GM21390 (cell line): ENCODE measurements at regions not wholly inside any gene's neighbourhood (a gene's known extent, or its start where the extent isn't known, plus 50 kb on each side); places are given as distances from the start of the nearest gene placed in this dataset.

Experiments
- ATAC-seq: cut with Tn5 transposase; IDR thresholded peaks from one replicate; pipeline ENCODE4 v1.9.1; 2021; ENCODE audit not compliant: unreplicated experiment

DNA sequence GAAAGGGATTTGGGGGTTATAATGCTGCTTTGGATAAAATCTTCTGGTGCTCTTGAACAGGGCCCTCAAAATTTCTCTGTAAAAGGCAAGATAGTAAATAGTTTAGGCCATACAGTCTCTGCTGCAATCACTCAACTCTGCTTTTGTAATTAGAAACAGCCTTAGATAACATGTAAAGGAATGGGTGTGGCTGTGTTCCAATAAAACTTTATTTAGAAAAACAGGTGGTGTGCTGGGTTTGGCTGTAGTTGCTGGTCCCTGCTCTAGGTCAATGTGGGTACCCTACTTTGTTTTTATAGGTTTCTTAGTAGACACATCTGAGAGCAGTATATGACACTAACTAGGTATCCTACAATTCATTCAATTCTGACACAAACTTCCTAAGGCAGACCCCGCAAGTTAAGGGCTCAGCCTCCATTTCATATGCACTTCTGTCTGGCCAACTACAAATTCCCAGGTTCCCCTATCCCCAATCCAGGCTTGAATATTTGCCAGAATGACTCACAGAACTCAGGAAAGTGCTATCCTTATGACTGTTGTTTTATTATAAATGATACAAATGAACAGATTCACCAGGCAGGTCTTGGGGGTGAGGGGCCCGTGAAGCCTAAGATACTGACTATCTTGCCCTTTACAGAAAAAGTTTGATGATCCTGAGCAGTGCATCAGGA, 349.9 kb downstream of the RPS24 start:
- ATAC-seq, result no peak

DNA sequence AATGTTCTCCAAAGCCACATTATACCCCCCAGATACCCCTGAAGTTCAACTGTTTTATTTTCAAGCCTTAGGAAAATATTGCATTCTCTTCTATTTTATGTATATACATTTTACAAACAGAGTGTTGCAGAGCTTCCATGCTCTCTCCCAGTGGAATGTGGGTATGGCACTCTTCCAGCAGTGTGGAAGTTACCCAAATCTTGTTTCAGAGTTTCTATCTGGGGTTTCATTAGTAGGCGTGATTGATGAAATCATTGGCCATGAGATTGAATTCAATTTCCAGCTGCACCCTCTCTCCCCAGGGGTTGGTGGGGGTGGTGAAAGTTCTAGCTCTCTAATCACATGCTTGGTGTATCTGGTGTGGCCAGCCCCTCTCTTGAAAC, 350.4 kb downstream of the RPS24 start:
- ATAC-seq, result no peak

DNA sequence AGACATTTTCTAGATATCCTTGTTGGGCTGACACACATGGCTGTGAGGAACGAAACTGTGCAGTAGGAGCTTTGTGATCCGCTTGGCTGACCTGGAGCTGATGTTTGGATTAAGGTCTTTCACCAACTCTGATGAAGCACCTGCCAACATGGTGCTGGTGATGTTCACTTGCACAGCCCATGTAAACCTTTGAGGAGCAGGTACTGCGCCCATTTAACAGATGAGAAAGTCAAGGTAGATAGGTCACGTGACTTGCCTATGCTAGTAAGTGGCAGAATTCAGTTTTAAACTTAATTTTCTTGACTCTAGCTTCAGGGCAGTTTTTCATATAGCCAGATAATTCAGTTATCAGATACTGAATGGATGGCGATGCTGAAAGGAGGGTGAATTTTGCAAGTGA, 351.9 kb downstream of the RPS24 start:
- ATAC-seq, result no peak

DNA sequence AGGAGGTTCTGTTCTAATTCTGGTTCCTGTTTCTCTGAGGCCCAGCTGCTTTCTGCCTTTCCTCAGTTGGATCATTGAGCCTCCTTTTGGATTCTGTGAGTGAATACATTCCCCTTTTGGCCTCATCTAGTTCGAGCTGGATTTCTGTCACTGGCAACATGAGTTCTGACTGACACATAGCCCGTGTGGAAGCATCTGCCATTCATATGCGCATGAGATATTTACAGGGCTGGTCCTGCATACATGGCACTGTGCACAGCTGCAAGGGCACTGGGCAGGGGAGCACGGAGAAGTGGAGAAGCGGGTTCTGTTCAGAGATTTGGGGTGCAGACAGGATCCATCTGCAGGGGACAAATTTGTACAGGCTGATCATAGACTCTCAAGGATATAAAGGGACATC, 352.8 kb downstream of the RPS24 start:
- ATAC-seq, result no peak

DNA sequence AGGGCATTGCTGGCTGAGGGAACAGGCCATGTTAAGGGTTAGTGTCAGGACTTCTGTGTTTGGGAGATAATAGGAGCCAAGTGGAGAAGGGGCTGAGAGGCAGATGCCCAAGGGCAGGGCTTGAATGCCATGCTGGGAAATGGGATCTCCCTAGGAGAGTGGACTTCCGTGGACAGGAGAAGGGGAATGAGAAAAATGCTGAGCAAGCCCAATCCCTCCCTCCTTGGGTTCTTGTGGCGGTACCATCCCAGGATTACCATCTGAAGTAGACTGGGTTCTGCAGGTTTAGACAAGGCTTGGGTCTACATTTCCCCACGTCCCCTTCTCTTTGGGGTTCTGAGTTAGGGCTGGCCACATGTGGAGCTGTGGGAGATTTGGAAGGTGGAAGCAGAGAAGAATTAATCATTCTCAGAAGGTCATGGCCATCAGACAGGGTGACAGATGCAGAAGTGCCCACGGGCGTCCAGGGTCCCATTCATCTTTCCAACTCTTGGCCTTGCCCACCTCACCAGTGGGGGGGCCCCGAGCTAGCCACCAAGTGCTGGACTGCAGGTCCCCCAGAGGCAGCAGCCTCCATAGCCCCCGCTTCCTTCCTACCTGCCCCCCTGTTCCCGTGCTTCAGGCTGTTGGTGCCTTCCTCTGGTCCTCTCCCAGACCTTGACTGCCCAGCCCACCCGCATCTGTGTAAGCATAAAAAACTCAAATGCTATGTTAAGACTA, 354.8 kb downstream of the RPS24 start:
- ATAC-seq, result no peak

DNA sequence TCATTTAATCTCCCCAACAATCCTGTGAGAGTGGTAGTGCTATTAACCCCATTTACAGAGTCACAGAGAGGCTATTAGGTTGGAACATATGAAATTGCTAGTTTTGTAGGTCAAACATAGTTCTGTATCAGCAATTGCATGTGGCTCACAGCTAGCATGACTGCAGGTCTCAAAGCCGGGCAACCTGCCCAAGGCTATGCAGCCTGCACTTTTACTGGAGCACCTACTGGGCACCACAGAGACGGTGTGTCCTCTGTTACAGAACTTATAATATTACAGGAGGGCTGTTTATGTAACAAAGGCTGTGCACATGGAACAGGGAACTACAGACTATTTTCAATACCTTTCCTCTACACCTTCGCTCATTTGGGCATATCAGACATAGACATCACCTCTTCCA, 355.8 kb downstream of the RPS24 start:
- ATAC-seq, result no peak

DNA sequence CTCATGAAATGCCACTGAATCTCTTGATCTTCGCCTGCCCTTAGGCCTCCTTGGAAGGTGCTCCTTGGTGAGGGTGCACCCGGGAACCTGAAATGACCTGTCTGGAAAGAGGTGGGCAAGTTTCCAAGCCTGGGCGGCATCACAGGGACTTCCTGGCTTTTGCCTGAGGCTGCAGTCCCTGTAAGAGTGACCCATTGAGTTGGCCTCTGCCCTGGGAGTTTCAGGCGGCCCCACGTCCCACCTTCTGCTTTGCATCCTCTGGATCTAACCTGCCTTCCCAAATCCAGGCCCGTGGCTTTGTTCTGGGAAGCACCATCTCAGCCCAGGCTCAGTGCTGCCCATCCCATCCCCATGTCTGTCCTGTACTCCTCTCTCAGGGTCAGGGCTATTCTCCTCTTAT, 356.4 kb downstream of the RPS24 start:
- ATAC-seq, result no peak

DNA sequence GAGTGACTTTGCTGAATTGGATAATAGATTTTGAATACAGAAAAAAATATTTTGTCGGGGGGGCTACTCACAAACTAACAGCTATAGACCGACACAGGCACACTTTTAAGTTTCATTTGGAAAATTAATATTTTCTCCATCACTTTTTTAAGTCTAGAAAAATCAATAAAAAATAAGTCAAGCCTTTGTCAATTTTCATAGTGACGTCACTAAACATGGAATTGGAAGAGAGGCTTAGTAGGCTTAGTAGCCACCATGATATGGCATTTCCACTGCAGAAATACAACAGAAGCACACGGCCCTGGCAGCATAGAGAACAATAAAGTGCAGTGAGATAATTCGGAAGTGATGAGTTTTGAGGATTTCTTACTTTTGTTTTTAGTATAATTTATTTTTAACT, 357.2 kb downstream of the RPS24 start:
- no peak for ATAC-seq

DNA sequence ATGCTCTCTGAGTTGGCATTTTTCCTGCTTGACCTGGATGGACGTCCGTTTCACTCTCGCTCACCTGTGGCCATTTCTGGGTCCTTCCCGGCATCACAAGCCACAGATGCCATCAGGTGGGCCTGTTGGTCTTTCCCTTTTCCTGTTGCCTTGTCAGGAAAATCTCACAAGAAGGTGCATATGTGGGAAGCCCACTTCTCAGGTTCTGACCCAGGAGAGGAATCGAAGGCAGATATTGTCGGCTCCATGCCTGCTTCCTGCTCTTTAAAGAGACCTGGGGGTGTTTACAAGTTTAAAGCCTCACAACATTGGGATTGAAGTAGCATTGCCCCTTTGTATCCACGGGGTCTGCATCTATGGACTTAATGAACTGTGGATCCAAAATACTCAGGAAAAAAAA, 357.9 kb downstream of the RPS24 start:
- no peak for ATAC-seq

DNA sequence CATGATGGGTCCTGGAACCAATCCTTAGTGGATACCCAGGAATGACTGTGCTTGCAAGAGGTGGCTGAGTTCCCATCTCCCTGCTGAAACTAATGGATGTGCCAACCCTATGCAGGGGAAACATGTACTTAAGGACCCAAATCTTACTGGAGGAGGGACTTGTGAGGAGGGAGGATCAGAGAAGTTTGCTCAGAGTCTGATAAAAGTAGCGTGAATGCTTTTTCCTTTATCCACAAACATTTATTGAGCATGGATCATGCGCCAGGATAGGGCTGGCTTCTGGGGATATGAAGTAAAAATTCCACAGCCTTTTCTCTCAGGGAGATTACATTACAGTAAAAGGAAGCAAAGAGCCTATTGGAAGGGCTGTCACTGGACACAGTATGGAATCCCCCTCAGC, 358.5 kb downstream of the RPS24 start:
- ATAC-seq, result no peak

DNA sequence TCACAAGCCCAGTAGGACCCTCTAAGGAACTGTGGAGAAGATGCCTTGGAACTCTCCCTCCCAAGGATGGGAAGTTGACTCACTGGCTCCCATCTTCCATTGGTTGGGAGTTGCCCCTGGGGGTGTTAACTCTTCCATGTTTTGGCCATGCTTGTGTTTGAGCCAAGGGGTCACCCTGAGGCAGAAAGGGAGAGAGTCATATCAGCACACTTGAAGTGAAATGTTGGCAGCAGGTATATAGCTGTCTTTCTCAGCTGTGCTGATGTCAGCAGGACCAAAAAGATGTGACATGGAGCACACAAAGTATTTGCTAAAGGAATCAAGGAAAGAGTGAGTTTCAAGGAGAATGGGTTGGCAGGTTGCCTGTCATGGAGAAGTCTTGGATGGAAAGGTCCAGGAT, 359.4 kb downstream of the RPS24 start:
- ATAC-seq, result no peak

DNA sequence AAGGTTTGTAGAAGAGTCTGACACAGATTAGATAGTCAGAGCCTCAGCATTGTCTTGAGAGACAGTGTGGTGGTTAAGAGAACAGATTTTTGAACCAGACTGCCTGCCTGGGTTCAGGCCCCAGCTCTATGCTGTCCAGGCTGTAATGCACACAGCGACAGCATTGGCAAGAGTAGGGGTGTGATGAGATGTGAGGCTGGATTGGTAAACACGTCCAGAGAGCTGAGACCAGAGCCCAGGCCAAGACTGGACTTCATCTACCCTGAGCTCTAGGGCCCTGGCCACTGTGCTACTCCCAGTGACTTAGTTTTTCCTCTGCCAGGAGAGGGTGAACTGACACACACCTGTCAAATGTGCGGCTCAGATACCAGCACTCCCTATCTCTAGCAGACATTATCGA, 360.4 kb downstream of the RPS24 start:
- ATAC-seq, result no peak

DNA sequence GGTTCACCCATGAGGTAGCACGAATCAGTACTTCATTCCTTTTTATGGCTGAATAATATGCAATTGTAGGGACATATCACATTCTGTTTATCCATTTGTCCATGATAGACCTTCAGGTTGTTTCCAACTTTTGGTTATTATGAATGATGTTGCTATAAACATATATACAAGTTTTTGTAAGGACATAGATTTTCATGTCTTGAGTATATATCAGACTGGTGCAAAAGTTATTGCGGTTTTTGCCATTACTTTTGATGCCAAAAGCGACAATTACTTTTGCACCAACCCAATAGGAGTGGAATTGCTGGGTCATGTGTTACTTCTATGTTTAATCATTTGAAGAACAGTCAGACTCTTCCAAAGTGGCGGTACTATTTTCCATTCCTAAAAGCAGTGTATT, 361.5 kb downstream of the RPS24 start:
- no peak for ATAC-seq

DNA sequence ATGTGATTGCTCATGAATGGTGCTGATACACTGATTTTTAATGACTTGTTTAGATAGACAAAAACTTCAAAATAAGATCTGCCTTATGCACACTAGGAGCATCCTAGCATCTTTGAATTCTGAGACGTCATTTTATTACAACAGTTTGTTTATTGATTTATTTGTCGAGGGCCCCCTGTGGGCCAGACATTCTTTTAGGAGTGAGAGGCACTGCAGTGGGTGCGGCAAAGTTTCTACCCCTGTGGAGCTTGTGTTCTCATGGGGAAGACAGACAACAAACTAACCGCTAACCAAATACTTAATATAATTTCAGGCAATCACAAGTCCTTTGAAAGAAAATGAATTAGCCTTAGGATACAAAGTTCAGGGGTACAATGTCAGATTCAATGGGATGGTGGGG, 363.1 kb downstream of the RPS24 start:
- ATAC-seq, result no peak

DNA sequence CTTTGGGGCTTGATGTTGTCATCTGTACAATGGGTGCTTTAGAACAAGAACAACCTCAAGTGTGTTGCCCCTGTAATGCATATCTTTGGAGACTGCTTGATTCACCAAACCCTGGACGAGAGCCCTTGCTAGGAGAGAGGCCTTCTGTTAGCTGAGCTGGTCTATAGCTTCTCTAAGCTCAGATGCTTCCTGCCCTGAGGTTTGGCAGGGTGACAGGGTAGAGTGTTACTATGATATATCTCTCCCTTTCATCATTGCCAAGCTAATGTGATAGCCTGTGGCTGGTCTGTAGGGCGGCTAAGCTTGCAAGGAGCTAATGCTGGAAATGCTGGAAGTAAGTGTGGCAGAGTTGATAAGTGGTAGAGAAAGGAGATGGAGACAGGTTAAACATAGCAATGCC, 364.1 kb downstream of the RPS24 start:
- ATAC-seq, result no peak

DNA sequence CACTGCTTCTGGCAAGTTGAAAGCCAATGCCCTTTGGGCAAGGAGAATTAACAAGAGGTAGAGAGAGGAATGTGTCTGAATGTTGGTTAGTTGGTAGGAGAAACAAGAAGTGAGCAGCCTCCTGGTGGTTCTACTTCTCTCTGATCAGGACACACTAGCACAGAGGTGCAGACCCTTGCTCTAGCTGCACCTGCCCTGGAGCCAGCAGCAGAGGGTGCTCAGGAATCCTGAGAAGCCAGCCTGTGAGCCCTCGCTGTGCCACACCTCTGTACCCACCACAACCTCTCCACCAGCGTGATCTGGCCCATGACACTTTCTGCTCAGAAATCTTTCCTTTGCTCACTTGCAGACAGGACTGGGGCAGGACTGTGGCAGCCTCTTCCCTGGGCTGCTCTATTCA, 364.7 kb downstream of the RPS24 start:
- ATAC-seq, result no peak

DNA sequence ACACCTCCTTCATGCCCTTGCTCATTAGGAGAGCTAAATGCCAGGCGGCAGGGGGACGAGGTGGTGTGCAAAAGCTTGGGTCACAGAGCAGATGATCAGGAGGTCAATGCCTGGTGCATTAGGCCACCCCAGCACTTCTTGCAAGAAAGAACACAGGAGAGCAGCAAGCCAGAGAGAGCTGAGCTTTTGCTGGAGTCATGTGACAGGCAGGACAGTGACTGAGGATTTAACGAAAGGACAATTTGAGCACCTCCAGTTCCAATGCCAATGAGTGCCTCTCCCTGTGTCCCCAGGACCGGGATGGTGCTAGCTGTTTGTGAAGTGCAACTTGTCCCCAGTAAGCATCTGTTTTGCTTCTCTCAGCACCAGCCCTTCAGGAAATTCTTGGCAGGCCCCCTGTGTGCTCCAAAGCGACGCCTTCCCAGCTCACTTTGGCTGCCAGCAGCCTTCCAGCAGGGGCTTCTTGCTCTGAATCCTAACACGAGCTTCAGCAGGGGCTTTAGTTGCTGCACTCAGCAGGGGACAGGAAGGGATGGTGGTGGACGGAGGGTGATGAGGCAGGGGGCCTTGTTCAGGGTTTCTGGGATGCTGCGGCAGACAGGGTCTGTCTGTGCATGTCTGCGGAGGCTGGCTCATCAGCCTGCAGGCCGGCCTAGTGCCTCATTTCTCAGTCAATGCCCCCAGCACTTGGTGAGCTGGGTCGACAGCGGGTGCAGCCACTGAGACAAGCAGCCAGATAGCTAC, 368.1 kb downstream of the RPS24 start:
- ATAC-seq, result no peak

DNA sequence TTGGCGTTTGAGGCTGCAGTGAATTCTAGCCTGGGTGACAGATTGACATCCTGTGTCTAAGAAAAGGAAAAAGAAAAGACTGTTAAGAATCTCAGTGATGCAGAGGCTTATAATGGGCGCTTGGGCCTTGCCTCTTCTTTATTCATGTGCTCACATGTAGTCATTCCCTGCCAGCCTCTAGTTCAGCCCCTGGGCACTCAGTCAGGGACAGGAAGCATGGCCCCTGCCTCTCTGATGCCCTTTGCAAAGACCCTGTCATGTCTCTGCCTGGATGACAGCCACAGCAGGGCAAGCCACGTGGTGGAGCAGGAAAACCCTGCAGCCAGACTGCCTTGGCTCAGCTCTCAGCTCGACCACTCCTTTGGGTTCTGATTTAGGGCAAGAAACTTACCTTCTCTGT, 368.9 kb downstream of the RPS24 start:
- ATAC-seq, result no peak

DNA sequence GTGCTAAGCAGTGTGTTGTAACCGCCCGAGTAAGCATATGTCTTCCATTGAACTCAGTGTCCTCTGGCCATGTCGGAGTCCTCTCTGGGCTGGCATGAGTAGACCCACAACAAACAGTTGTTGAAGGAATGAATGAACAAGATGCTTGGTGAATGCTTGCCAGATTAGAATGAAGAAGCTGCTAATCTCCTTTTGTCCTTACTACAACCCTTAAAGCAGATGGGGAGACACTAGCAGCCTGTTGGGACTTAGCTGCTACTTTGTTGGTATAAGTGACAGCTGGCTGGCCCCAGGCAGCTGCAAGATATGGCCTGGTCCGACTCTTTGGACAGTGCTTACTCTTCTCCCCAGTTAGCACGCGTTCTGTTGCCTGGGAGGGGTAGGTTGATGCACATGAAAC, 370.1 kb downstream of the RPS24 start:
- ATAC-seq, result no peak

DNA sequence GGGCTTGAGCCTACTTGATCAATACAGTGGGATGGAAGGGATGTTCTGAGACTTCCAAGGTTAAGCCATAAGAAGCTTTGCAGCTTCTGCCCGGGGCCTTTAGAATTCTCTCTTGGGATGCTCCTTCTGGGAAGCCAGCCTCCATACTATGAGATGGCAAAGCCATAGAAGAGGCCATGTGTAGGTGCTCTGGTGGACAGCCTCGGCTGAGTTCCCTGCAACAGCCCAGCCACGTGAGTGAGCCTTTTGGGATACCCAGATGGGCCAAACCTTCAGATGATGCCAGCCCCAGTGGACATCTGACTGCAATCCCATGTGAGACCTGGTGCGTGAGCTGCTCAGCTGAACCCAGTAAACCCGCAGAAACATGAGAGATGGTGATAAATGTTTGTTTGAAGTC, 370.6 kb downstream of the RPS24 start:
- ATAC-seq, result no peak

DNA sequence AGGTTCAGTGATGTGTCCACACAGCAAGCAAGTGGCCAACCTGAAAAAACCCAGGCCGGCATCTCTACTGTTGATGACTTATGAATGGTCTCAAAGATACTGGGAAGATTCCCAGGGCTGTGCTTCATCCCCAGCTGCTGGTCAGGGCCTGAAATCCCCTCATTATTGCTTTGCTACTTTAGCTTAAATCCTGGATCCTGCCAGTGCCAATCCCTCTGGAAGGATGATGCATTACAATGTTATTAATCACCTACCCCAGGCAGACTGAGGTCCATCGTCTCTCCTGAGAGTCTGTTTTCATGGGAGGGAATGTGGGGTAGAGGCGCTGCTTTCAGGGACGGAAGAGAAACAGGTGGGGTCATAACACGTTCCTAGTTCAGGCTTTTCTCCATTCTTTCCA, 371.6 kb downstream of the RPS24 start:
- ATAC-seq, result no peak

DNA sequence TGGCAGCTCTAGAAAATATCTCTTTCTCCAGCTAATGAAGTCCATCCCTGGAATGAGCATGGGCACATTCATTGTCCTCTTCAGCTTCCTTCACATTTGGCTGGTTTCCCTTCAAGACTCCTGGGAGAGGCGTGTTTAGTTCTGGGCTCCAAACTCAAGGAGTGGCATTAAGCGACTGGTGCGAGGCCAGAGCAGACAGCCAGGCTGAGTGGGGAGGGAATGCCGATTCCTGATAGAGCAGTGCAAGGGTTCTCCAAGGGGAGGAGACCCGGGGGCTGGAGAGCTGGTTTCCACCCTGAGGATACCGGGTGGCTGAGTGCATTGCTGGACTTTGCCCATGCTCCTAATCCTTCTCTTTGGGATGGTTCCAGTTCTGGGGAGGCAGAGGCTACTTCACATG, 372.1 kb downstream of the RPS24 start:
- no peak for ATAC-seq
